ENCODE measurements at regions not wholly inside any gene's neighbourhood (a gene's known extent, or its start where the extent isn't known, plus 50 kb on each side); places are given as distances from the start of the nearest gene placed in this dataset.
A peak's percentile ranks its signal among the peaks of the same experiment; 100 is the strongest.

DNA sequence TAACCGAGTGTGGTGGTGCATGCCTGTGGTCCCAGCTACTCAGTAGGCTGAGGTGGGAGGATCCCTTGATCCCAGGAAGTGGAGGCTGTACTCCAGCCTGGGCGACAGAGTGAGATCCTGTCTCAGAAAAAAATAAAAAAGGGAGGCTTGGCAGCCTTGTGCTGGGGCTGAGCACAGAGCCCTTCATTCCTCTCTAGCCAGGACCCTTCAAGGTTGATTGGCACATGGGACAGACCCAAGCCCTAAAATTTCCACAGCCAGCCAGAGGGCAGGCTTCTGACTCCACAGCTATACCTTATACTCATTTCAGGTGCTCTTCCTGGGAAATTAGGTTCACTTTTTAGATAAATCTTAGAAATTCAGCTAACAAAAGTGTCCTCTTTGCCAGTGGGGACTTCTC lies 553.0 kb upstream of the CPEB2 start:
- H3K36me3 Mint-ChIP-seq: no peaks in the 10 kb centered on the region
- ATAC-seq (replicated peaks) (no peak), DNase-seq (no peak)
- H3K27me3 Mint-ChIP-seq: no peaks in the 10 kb centered on the region
- no peaks in the 10 kb centered on the region for H3K4me1 Mint-ChIP-seq
- H3K4me3 Mint-ChIP-seq: no peak overlapping the region
- H3K27ac Mint-ChIP-seq: no peak overlapping the region
- H3K9me3 Mint-ChIP-seq: peaks cover 0 to 1% of the 10 kb centered on the region in 2 donors

- Mint-ChIP-seq H3K9me3 (peaks cover 0 to 1% of the 10 kb centered on the region in 2 donors), H3K27ac (no peak overlapping the region), H3K4me1 (no peaks in the 10 kb centered on the region), H3K27me3 (no peaks in the 10 kb centered on the region), H3K4me3 (no peak overlapping the region), H3K36me3 (no peaks in the 10 kb centered on the region)
- no peak for DNase-seq
- ATAC-seq (replicated peaks): no peak
Observed at GRCh38 chr4:14452001-14452400, 550.3 kb upstream of the CPEB2 start.

- DNase-seq: no peak
- Mint-ChIP-seq H3K4me3 (no peak overlapping the region), H3K4me1 (no peaks in the 10 kb centered on the region), H3K27me3 (no peaks in the 10 kb centered on the region), H3K9me3 (no peaks in the 10 kb centered on the region), H3K36me3 (no peaks in the 10 kb centered on the region), H3K27ac (no peak overlapping the region)
- ATAC-seq (replicated peaks): no peak
Observed at GRCh38 chr4:14452764-14453163, 549.5 kb upstream of the CPEB2 start.

DNA sequence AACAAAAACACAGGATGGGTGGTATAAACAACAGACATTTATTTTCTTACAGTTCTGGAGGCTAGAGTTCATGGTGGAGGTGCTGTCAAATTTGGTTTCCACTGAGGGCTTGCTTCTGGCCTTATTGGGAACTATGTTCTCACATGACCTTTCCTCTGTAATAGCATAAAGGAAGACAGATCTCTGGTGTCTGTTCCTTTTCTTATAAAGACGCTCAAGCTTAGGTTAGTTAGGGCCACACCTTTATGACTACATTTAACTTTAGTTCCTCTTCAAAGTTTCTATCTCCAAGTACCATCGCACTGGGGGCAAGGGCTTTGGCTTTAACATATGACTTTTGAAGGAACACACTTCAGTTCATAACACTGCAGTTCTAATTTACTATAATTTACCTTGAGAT lies 543.8 kb upstream of the CPEB2 start:
- Mint-ChIP-seq H3K9me3 (peaks cover 0 to 3% of the 10 kb centered on the region in 2 donors), H3K4me3 (no peak overlapping the region), H3K27me3 (no peaks in the 10 kb centered on the region), H3K4me1 (peaks cover 3 to 7% of the 10 kb centered on the region in 2 donors), H3K36me3 (no peaks in the 10 kb centered on the region), H3K27ac (no peak overlapping the region)
- peak; percentile 29 to 36 for ATAC-seq (replicated peaks)
- DNase-seq: no peak

DNA sequence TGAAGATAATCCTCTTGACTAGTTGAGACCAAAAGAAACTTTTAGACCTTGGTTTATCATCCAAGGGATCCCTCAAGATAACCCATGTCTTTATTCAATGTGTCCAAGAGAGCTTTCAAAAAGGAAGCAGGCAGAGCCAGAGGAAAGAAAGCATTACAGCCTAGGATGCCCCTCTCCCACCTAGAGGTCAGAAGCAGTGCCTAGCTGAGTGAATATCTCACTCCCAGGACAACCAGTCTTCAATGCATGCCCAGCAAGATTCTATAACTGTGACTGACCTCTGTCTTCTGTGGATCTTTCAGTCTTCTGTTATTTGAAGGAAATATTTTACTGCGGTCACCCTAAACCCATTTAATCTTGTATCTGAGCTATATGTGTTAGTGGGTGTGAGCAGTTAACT lies 537.2 kb upstream of the CPEB2 start:
- ATAC-seq (replicated peaks): no peak
- H3K27me3 Mint-ChIP-seq: no peaks in the 10 kb centered on the region

GRCh38 chr4:14465507-14465906 lies 536.8 kb upstream of the CPEB2 start:
- Mint-ChIP-seq H3K36me3 (no peaks in the 10 kb centered on the region), H3K4me3 (no peak overlapping the region), H3K27ac (no peak overlapping the region), H3K9me3 (peaks cover 0 to 2% of the 10 kb centered on the region in 2 donors), H3K27me3 (no peaks in the 10 kb centered on the region), H3K4me1 (no peaks in the 10 kb centered on the region)
- DNase-seq (no peak), ATAC-seq (replicated peaks) (no peak)

More for the DNA sequence above, 537.2 kb upstream of the CPEB2 start:
- H3K4me3 Mint-ChIP-seq: no peak overlapping the region
- H3K9me3 Mint-ChIP-seq: peaks cover 0 to 2% of the 10 kb centered on the region in 2 donors
- no peak for DNase-seq
- no peak overlapping the region for H3K27ac Mint-ChIP-seq
- H3K36me3 Mint-ChIP-seq: no peaks in the 10 kb centered on the region
- no peaks in the 10 kb centered on the region for H3K4me1 Mint-ChIP-seq

DNA sequence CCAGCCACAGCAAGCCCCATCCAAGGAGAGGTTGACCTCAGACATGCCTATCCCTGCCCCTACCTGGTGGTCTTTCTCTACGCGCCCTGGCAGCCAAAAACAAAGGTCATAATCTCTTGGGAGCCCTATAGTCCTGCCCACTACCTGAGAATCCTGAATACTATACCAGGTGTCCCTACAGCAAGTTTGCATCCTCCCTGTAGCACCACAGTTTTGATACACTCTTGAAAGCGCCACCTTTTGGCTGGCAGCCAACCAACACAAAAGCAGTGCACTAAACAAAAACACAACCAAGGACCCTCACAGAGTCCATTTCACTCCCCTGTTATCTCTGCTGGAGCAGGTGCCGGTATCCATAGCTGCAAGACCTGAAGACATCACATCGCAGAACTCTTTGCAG lies 523.8 kb upstream of the CPEB2 start:
- Mint-ChIP-seq H3K27me3 (peaks cover 6 to 10% of the 10 kb centered on the region in 2 donors), H3K27ac (no peak overlapping the region), H3K4me1 (no peaks in the 10 kb centered on the region), H3K9me3 (peaks cover 0 to 4% of the 10 kb centered on the region in 2 donors), H3K36me3 (no peaks in the 10 kb centered on the region), H3K4me3 (no peak overlapping the region)
- ATAC-seq (replicated peaks) (no peak), DNase-seq (no peak)

DNA sequence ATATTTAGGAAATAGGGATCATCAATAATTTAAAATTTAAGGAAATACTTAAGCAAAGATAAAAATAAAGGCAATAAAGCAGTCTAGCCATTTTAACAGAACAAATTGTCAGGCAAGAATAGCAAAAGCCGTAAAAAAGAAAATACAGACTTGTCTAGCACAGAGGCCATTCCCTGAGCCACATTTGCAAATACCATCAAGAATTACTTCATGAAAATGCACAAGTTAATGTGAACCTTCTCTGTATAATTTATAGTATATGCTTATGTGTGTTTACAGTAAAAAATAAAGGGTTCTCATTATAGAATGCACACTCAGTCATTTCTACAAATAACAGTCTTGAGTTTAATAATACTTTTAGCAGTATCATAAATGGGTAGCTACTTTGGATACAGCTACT lies 505.9 kb upstream of the CPEB2 start:
- DNase-seq: no peak
- no peak overlapping the region for H3K4me3 Mint-ChIP-seq
- peaks cover 1 to 2% of the 10 kb centered on the region in 2 donors for H3K9me3 Mint-ChIP-seq
- H3K27me3 Mint-ChIP-seq: no peaks in the 10 kb centered on the region
- H3K36me3 Mint-ChIP-seq: no peaks in the 10 kb centered on the region
- H3K4me1 Mint-ChIP-seq: no peaks in the 10 kb centered on the region
- no peak overlapping the region for H3K27ac Mint-ChIP-seq
- no peak for ATAC-seq (replicated peaks)

- ATAC-seq (replicated peaks): no peak
- peaks cover 1 to 2% of the 10 kb centered on the region in 2 donors for H3K9me3 Mint-ChIP-seq
Observed at GRCh38 chr4:14496969-14497368, 505.3 kb upstream of the CPEB2 start.

GRCh38 chr4:14504162-14504561 lies 498.1 kb upstream of the CPEB2 start:
- ATAC-seq (replicated peaks): no peak
- peaks cover 0 to 2% of the 10 kb centered on the region in 2 donors for H3K9me3 Mint-ChIP-seq

More at GRCh38 chr4:14496969-14497368, 505.3 kb upstream of the CPEB2 start:
- H3K27ac Mint-ChIP-seq: no peak overlapping the region
- no peaks in the 10 kb centered on the region for H3K4me1 Mint-ChIP-seq
- DNase-seq: no peak
- H3K27me3 Mint-ChIP-seq: no peaks in the 10 kb centered on the region
- H3K4me3 Mint-ChIP-seq: no peak overlapping the region
- no peaks in the 10 kb centered on the region for H3K36me3 Mint-ChIP-seq

DNA sequence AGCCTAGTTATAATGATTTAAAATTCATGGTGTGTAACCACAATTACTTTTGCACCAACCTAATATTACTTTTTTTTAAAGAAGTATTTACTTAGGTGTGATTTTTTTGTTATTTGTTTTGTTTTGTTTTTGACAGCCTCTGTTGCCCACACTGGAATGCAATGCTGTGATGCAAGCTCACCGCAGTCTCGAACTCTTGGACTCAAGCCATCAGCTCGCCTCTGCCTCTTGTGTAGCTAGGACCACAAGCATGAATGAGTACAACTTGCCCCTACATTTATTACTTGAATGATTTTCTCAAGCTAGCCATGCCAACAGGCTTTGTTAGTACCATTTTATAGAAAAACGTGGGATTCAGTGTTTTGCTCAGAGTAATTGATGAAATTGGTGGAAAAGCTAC lies 488.8 kb upstream of the CPEB2 start:
- DNase-seq: no peak

More at GRCh38 chr4:14504162-14504561, 498.1 kb upstream of the CPEB2 start:
- no peak for DNase-seq
- Mint-ChIP-seq H3K4me1 (no peaks in the 10 kb centered on the region), H3K27ac (no peak overlapping the region), H3K27me3 (peaks cover 0 to 5% of the 10 kb centered on the region in 2 donors), H3K4me3 (no peak overlapping the region), H3K36me3 (no peaks in the 10 kb centered on the region)

GRCh38 chr4:14515556-14515955 lies 486.7 kb upstream of the CPEB2 start:
- no peaks in the 10 kb centered on the region for H3K9me3 Mint-ChIP-seq
- DNase-seq: no peak
- no peaks in the 10 kb centered on the region for H3K36me3 Mint-ChIP-seq
- ATAC-seq (replicated peaks): no peak
- H3K27me3 Mint-ChIP-seq: peaks cover 0 to 14% of the 10 kb centered on the region in 2 donors
- no peaks in the 10 kb centered on the region for H3K4me1 Mint-ChIP-seq
- H3K27ac Mint-ChIP-seq: no peak overlapping the region
- H3K4me3 Mint-ChIP-seq: no peak overlapping the region

More for the DNA sequence above, 488.8 kb upstream of the CPEB2 start:
- Mint-ChIP-seq H3K4me1 (no peaks in the 10 kb centered on the region), H3K9me3 (no peaks in the 10 kb centered on the region), H3K27me3 (peaks cover 0 to 14% of the 10 kb centered on the region in 2 donors), H3K4me3 (no peak overlapping the region), H3K27ac (no peak overlapping the region), H3K36me3 (no peaks in the 10 kb centered on the region)
- no peak for ATAC-seq (replicated peaks)

GRCh38 chr4:14518136-14518535 lies 484.1 kb upstream of the CPEB2 start:
- ATAC-seq (replicated peaks) (no peak), DNase-seq (no peak)
- H3K4me3 Mint-ChIP-seq: no peak overlapping the region
- no peaks in the 10 kb centered on the region for H3K4me1 Mint-ChIP-seq
- peaks cover 0 to 4% of the 10 kb centered on the region in 2 donors for H3K9me3 Mint-ChIP-seq
- H3K36me3 Mint-ChIP-seq: no peaks in the 10 kb centered on the region
- peaks cover 0 to 14% of the 10 kb centered on the region in 2 donors for H3K27me3 Mint-ChIP-seq
- H3K27ac Mint-ChIP-seq: no peak overlapping the region

- no peak for ATAC-seq (replicated peaks)
- Mint-ChIP-seq H3K4me3 (no peak overlapping the region), H3K9me3 (peaks cover 2 to 4% of the 10 kb centered on the region in 2 donors), H3K27me3 (peaks cover 0 to 7% of the 10 kb centered on the region in 2 donors), H3K4me1 (no peaks in the 10 kb centered on the region), H3K27ac (no peak overlapping the region), H3K36me3 (no peaks in the 10 kb centered on the region)
- DNase-seq: no peak
Observed at GRCh38 chr4:14520171-14520570, 482.1 kb upstream of the CPEB2 start.

DNA sequence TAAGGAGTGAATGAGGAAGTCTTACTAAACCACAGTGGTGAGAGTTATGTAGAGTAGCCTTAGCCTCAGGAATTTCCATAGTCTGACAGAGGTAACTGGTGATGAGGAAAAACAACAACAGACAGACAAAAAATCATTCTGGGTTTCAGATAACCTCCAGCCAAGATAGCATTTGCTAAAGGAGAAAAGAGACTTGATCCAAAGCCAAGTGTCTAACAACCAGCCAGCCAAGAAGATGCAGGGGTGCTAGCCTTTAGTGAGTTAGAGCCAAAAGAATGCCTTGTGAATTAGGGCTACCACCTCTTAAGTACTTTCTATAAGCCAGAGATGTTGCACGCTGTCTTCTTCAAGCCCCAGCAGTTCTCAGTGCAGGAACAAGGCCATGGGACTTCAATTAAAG lies 478.0 kb upstream of the CPEB2 start:
- no peak for ATAC-seq (replicated peaks)
- DNase-seq: no peak
- no peaks in the 10 kb centered on the region for H3K36me3 Mint-ChIP-seq
- no peak overlapping the region for H3K4me3 Mint-ChIP-seq
- no peak overlapping the region for H3K27ac Mint-ChIP-seq
- no peaks in the 10 kb centered on the region for H3K4me1 Mint-ChIP-seq
- H3K9me3 Mint-ChIP-seq: peaks cover 2 to 4% of the 10 kb centered on the region in 2 donors
- no peaks in the 10 kb centered on the region for H3K27me3 Mint-ChIP-seq

DNA sequence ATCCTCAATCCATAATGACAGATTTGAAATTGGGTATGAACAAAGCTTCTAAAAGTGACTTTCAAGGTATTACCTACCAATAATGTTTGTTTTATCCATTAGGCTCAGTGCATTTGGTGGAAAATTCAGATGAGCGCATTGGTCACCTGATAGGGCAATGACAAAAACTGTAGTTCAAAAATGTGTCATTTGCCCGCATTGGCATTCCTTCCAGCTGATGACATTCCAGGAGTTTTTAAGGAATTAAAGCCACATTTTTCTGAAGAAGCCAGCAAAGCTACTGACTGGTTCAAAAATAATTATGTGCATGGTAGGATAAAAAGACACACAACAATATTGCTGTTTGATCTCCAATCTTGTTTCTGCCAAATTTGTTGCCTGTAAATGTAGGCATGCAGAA lies 473.4 kb upstream of the CPEB2 start:
- no peak overlapping the region for H3K27ac Mint-ChIP-seq
- no peak for DNase-seq
- no peaks in the 10 kb centered on the region for H3K36me3 Mint-ChIP-seq
- H3K4me3 Mint-ChIP-seq: no peak overlapping the region
- ATAC-seq (replicated peaks): no peak
- peaks cover 0 to 5% of the 10 kb centered on the region in 2 donors for H3K4me1 Mint-ChIP-seq
- H3K9me3 Mint-ChIP-seq: no peaks in the 10 kb centered on the region
- H3K27me3 Mint-ChIP-seq: no peaks in the 10 kb centered on the region

Measured in stimulated activated naive B cell treated with anti-CD40 and anti-IgM and Interleukin-4, amounts not matched to agents 10 μg/mL and 1 μg/mL and 100 μg/mL, for 72 hours (primary cell).